ENCODE measurements at regions not wholly inside any gene's neighbourhood (a gene's known extent, or its start where the extent isn't known, plus 50 kb on each side); places are given as distances from the start of the nearest gene placed in this dataset.

GRCh38 chr10:130800281-130800680 lies 511.2 kb downstream of the TCERG1L start:
- no peaks in the 10 kb centered on the region for H3K9me3 ChIP-seq (ENCODE audit: low read length)
- no peaks in the 10 kb centered on the region for H3K36me3 ChIP-seq (ENCODE audit: insufficient read depth, low read length)
- no peak overlapping the region for H3K4me3 ChIP-seq (ENCODE audit: low read depth, low read length, poor library complexity, severe bottlenecking)
- no peaks in the 10 kb centered on the region for H3K4me1 ChIP-seq (ENCODE audit: insufficient read depth, low read length, severe bottlenecking)
- H3F3A ChIP-seq (ENCODE audit: insufficient read depth, low read length) = no peaks in the 10 kb centered on the region
- H3K27me3 ChIP-seq (ENCODE audit: insufficient read depth, low read length) = no peaks in the 10 kb centered on the region
- no peak overlapping the region for H2AFZ ChIP-seq (ENCODE audit: low read length)
- no peak overlapping the region for H3K27ac ChIP-seq (ENCODE audit: low read depth, low read length, poor library complexity, severe bottlenecking)
- no peak overlapping the region for H3K9ac ChIP-seq (ENCODE audit: low read length)
- H3K4me2 ChIP-seq (ENCODE audit: low read length) = no peak overlapping the region
- no peak for TF ChIP-seq EZH2 (IDR thresholded peaks at IDR 0.05; ENCODE audit: borderline replicate concordance, low read length)
- no peak for TF ChIP-seq CTCF (IDR thresholded peaks at IDR 0.05; ENCODE audit: low read length)
- H3K79me2 ChIP-seq (ENCODE audit: insufficient read depth, low read length) = no peaks in the 10 kb centered on the region
- no peaks in the 10 kb centered on the region for H4K20me1 ChIP-seq (ENCODE audit: insufficient read depth, low read length)
- H3K9me2 ChIP-seq (ENCODE audit: low read depth, low read length) = no peaks in the 10 kb centered on the region

- Histone ChIP-seq H3K9me3 (ENCODE audit: low read length) (no peaks in the 10 kb centered on the region), H3F3A (ENCODE audit: insufficient read depth, low read length) (no peaks in the 10 kb centered on the region), H3K36me3 (ENCODE audit: insufficient read depth, low read length) (no peaks in the 10 kb centered on the region), H3K79me2 (ENCODE audit: insufficient read depth, low read length) (no peaks in the 10 kb centered on the region), H3K27me3 (ENCODE audit: insufficient read depth, low read length) (no peaks in the 10 kb centered on the region), H3K9ac (ENCODE audit: low read length) (no peak overlapping the region), H3K4me1 (ENCODE audit: insufficient read depth, low read length, severe bottlenecking) (no peaks in the 10 kb centered on the region), H3K9me2 (ENCODE audit: low read depth, low read length) (no peaks in the 10 kb centered on the region), H4K20me1 (ENCODE audit: insufficient read depth, low read length) (no peaks in the 10 kb centered on the region), H3K4me2 (ENCODE audit: low read length) (no peak overlapping the region), H3K27ac (ENCODE audit: low read depth, low read length, poor library complexity, severe bottlenecking) (no peak overlapping the region), H2AFZ (ENCODE audit: low read length) (no peak overlapping the region), H3K4me3 (ENCODE audit: low read depth, low read length, poor library complexity, severe bottlenecking) (no peak overlapping the region)
- no peak for TF ChIP-seq CTCF (IDR thresholded peaks at IDR 0.05; ENCODE audit: low read length)
- TF ChIP-seq EZH2 (IDR thresholded peaks at IDR 0.05; ENCODE audit: borderline replicate concordance, low read length) = no peak
Measured at GRCh38 chr10:130801276-130801675, 510.2 kb downstream of the TCERG1L start.

GRCh38 chr10:130801784-130802183 lies 509.7 kb downstream of the TCERG1L start:
- Histone ChIP-seq H3K9me2 (ENCODE audit: low read depth, low read length) (no peaks in the 10 kb centered on the region), H3K4me3 (ENCODE audit: low read depth, low read length, poor library complexity, severe bottlenecking) (no peak overlapping the region), H3K36me3 (ENCODE audit: insufficient read depth, low read length) (no peaks in the 10 kb centered on the region), H3K79me2 (ENCODE audit: insufficient read depth, low read length) (no peaks in the 10 kb centered on the region), H3K27ac (ENCODE audit: low read depth, low read length, poor library complexity, severe bottlenecking) (no peak overlapping the region), H3K27me3 (ENCODE audit: insufficient read depth, low read length) (no peaks in the 10 kb centered on the region), H3F3A (ENCODE audit: insufficient read depth, low read length) (no peaks in the 10 kb centered on the region), H2AFZ (ENCODE audit: low read length) (no peak overlapping the region), H4K20me1 (ENCODE audit: insufficient read depth, low read length) (no peaks in the 10 kb centered on the region), H3K9ac (ENCODE audit: low read length) (no peak overlapping the region), H3K4me1 (ENCODE audit: insufficient read depth, low read length, severe bottlenecking) (no peaks in the 10 kb centered on the region), H3K4me2 (ENCODE audit: low read length) (no peak overlapping the region), H3K9me3 (ENCODE audit: low read length) (no peaks in the 10 kb centered on the region)
- TF ChIP-seq CTCF (IDR thresholded peaks at IDR 0.05; ENCODE audit: low read length) = no peak
- no peak for TF ChIP-seq EZH2 (IDR thresholded peaks at IDR 0.05; ENCODE audit: borderline replicate concordance, low read length)
